GM23338 (cell line): ENCODE measurements at regions not wholly inside any gene's neighbourhood (a gene's known extent, or its start where the extent isn't known, plus 50 kb on each side); places are given as distances from the start of the nearest gene placed in this dataset.

Experiments
- CREB1 ChIP-seq: fragments of 250-450 bp; sonication (Bioruptor Pico); IDR thresholded peaks from 2 replicates; pipeline ENCODE4 v1.5.0; 2020; ENCODE audit warnings: low read depth, mild to moderate bottlenecking, moderate library complexity
- CTCF ChIP-seq, 2 experiments: fragments of 200-600 bp in 1 of 2; sonication (generic) in 1 of 2; conservative IDR thresholded peaks; 2 replicates each; pipeline versions ENCODE4 v1.5.1 to v1.6.1; 2016 to 2017; ENCODE audit warnings: antibody characterized with exemption in 2 of 2, low read depth in 2 of 2, mild to moderate bottlenecking in 2 of 2, moderate library complexity in 1 of 2
- ETS1 ChIP-seq: IDR thresholded peaks from 2 replicates; pipeline ENCODE4 v1.6.1; 2016; ENCODE audit warnings: antibody characterized with exemption
- EZH2 ChIP-seq: fragments of 200-600 bp; sonication (generic); IDR thresholded peaks from one replicate; pipeline ENCODE4 v1.8.0; 2017; ENCODE audit warnings: antibody characterized with exemption, mild to moderate bottlenecking, low read depth; ENCODE audit not compliant: unreplicated experiment
- POLR2AphosphoS5 ChIP-seq: IDR thresholded peaks from 2 replicates; pipeline ENCODE4 v1.6.1; 2016; ENCODE audit warnings: antibody characterized with exemption, low read depth
- STAT1 ChIP-seq: IDR thresholded peaks from one replicate; pipeline ENCODE4 v1.6.1; 2016; ENCODE audit warnings: antibody characterized with exemption; ENCODE audit not compliant: unreplicated experiment
- ZNF331 ChIP-seq: fragments of 250-450 bp; sonication (Bioruptor Pico); IDR thresholded peaks from 2 replicates; pipeline ENCODE4 v1.5.0; 2020; ENCODE audit warnings: low read depth, mild to moderate bottlenecking, moderate library complexity
- ZNF462 ChIP-seq: fragments of 250-450 bp; sonication (Bioruptor Pico); IDR thresholded peaks from 2 replicates; pipeline ENCODE4 v1.5.0; 2020; ENCODE audit warnings: mild to moderate bottlenecking, moderate library complexity

- no peak for TF ChIP-seq ZNF462 (CRISPR knock-in tag)
- TF ChIP-seq ZNF331 = no peak
- no peak for TF ChIP-seq ETS1
- TF ChIP-seq CTCF (conservative IDR thresholded peaks at IDR 0.05; ENCODE audit: low read depth in 2 of 2) = no peak
- TF ChIP-seq STAT1 = no peak
- no peak for TF ChIP-seq POLR2AphosphoS5
- TF ChIP-seq EZH2 = no peak
- TF ChIP-seq CREB1 (CRISPR knock-in tag) = no peak
Observed at GRCh38 chr12:67798768-67799167, 150.2 kb downstream of the DYRK2 start (continued).
